PC-3 (cell line): ENCODE measurements at regions not wholly inside any gene's neighbourhood (a gene's known extent, or its start where the extent isn't known, plus 50 kb on each side); places are given as distances from the start of the nearest gene placed in this dataset.

ENCODE experiments used
- ATAC-seq: fragments of 200-7000 bp; cut with Tn5 transposase; 2 replicates; pipeline ENCODE4 v1.9.1; 2020; ENCODE audit warnings: mild to moderate bottlenecking, moderate library complexity
- BruUV-seq: library from RNA; stranded (reverse); fragments of 400-500 nt; replicated peaks from 2 replicates; lab custom pipeline; 2021; lab: Mats Ljungman, UMichigan
- CTCF ChIA-PET: fragments of 300-600 bp; sonication (Branson Sonifier 250); formaldehyde crosslinking; loops from one replicate; lab custom pipeline; 2022; ENCODE audit warnings: antibody characterized with exemption; lab: Charles Lee
- POLR2A ChIA-PET: fragments of 300-600 bp; sonication (Branson Sonifier 250); formaldehyde crosslinking; loops from one replicate; lab custom pipeline; 2022; ENCODE audit warnings: antibody characterized with exemption; ENCODE audit not compliant: unreplicated experiment; lab: Charles Lee
- DNase-seq: peaks from one replicate; pipeline ENCODE4 v3.0.0-alpha.2; 2015
- H2AFZ ChIP-seq: fragments of 300-600 bp; sonication (generic); 2 replicates; pipeline ENCODE4 v1.6.0; 2016; ENCODE audit warnings: antibody characterized with exemption, low read length
- H3F3A ChIP-seq: fragments of 300-600 bp; sonication (generic); one replicate; pipeline ENCODE4 v1.6.0; 2017; ENCODE audit warnings: antibody characterized with exemption, low read length, control low read depth, mild to moderate bottlenecking; ENCODE audit not compliant: unreplicated experiment
- H3K27ac ChIP-seq: fragments of 300-600 bp; sonication (generic); 2 replicates; pipeline ENCODE4 v1.5.1; 2016; ENCODE audit warnings: mild to moderate bottlenecking, low read length
- H3K27me3 ChIP-seq: fragments of 300-600 bp; sonication (generic); 2 replicates; pipeline ENCODE4 v1.6.1; 2016; ENCODE audit warnings: low read length, mixed read lengths
- H3K36me3 ChIP-seq: fragments of 300-600 bp; sonication (generic); 2 replicates; pipeline ENCODE4 v1.6.1; 2016; ENCODE audit warnings: low read depth, mixed run types, low read length, mixed read lengths
- H3K4me1 ChIP-seq: fragments of 300-600 bp; sonication (generic); 2 replicates; pipeline ENCODE4 v1.5.1; 2016; ENCODE audit warnings: low read length; ENCODE audit not compliant: insufficient read depth
- H3K4me2 ChIP-seq: fragments of 300-600 bp; sonication (generic); 2 replicates; pipeline ENCODE4 v1.6.0; 2016; ENCODE audit warnings: low read length
- H3K4me3 ChIP-seq: fragments of 300-600 bp; sonication (generic); 2 replicates; pipeline ENCODE4 v1.5.1; 2016; ENCODE audit warnings: mild to moderate bottlenecking, low read length, mixed read lengths
- H3K79me2 ChIP-seq: fragments of 300-600 bp; sonication (generic); 2 replicates; pipeline ENCODE4 v1.6.1; 2017; ENCODE audit warnings: low read length, mixed read lengths
- H3K9ac ChIP-seq: fragments of 300-600 bp; sonication (generic); 2 replicates; pipeline ENCODE4 v1.6.0; 2016; ENCODE audit warnings: mild to moderate bottlenecking, low read length
- H3K9me2 ChIP-seq: fragments of 300-600 bp; sonication (generic); replicated peaks from 2 replicates; pipeline ENCODE4 v1.6.1; 2016; ENCODE audit warnings: mixed run types, low read length, mixed read lengths
- H3K9me3 ChIP-seq: fragments of 300-600 bp; sonication (generic); 2 replicates; pipeline ENCODE4 v1.6.1; 2016; ENCODE audit warnings: low read length, mixed read lengths
- H4K20me1 ChIP-seq: fragments of 300-600 bp; sonication (generic); 2 replicates; pipeline ENCODE4 v1.6.1; 2016; ENCODE audit warnings: low read length, mixed read lengths
- EZH2 ChIP-seq: fragments of 300-600 bp; sonication (generic); IDR thresholded peaks from one replicate; pipeline ENCODE4 v1.6.1; 2017; ENCODE audit warnings: antibody characterized with exemption, mild to moderate bottlenecking, low read length; ENCODE audit not compliant: unreplicated experiment
- EZH2phosphoT487 ChIP-seq: fragments of 300-600 bp; sonication (generic); IDR thresholded peaks from 2 replicates; pipeline ENCODE4 v1.6.1; 2018; ENCODE audit warnings: mild to moderate bottlenecking, antibody characterized with exemption, low read length, borderline replicate concordance
- intact Hi-C: fragments of 100-400 bp; cut with micrococcal nuclease; formaldehyde crosslinking; loops from 2 replicates; pipeline ENCODE4 v1.9.0; 2023
- TF ChIP-seq, protein P1 (sequence below): fragments of 300-600 bp; sonication (generic); conservative IDR thresholded peaks from 2 replicates; pipeline ENCODE4 v1.5.1; 2017; ENCODE audit warnings: antibody characterized with exemption, low read depth, mild to moderate bottlenecking, low read length

DNA sequence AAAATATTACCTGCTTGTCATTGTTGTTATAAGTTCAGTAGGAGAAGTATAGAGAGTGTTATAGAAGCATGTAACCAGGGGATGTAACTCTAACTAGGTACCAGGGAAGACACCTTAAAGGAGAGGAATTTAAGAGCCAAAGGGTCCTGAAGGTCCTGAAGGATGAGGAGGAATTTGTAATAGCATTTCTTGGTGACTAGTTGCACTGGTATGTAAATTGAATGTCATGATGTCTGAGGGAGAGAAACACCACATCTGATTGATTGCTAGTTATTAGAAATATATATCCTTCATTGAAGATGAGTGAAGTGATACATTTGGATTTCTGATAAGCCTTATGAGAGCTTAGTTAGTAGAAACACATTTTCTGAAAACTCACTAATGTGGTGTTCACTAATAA lies 643.8 kb downstream of the RFPL4B start:
- Histone ChIP-seq H3F3A (no peaks in the 10 kb centered on the region), H3K27ac (no peak overlapping the region), H3K4me2 (no peak overlapping the region), H3K9me3 (no peaks in the 10 kb centered on the region), H3K27me3 (no peaks in the 10 kb centered on the region), H3K4me3 (no peak overlapping the region), H3K36me3 (no peaks in the 10 kb centered on the region), H2AFZ (no peak overlapping the region), H3K9me2 (no peaks in the 10 kb centered on the region), H3K79me2 (no peaks in the 10 kb centered on the region), H4K20me1 (no peaks in the 10 kb centered on the region), H3K4me1 (no peaks in the 10 kb centered on the region), H3K9ac (no peak overlapping the region)
- ATAC-seq (no peak), DNase-seq (no peak)
- BruUV-seq = no TSS peak
- no peak for TF ChIP-seq EZH2
- TF ChIP-seq EZH2phosphoT487 = no peak
- TF ChIP-seq, protein P1, sequence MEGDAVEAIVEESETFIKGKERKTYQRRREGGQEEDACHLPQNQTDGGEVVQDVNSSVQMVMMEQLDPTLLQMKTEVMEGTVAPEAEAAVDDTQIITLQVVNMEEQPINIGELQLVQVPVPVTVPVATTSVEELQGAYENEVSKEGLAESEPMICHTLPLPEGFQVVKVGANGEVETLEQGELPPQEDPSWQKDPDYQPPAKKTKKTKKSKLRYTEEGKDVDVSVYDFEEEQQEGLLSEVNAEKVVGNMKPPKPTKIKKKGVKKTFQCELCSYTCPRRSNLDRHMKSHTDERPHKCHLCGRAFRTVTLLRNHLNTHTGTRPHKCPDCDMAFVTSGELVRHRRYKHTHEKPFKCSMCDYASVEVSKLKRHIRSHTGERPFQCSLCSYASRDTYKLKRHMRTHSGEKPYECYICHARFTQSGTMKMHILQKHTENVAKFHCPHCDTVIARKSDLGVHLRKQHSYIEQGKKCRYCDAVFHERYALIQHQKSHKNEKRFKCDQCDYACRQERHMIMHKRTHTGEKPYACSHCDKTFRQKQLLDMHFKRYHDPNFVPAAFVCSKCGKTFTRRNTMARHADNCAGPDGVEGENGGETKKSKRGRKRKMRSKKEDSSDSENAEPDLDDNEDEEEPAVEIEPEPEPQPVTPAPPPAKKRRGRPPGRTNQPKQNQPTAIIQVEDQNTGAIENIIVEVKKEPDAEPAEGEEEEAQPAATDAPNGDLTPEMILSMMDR = no peak
- intact Hi-C loops = no loop called here
- CTCF ChIA-PET = no interaction called here
- POLR2A ChIA-PET = no interaction called here

DNA sequence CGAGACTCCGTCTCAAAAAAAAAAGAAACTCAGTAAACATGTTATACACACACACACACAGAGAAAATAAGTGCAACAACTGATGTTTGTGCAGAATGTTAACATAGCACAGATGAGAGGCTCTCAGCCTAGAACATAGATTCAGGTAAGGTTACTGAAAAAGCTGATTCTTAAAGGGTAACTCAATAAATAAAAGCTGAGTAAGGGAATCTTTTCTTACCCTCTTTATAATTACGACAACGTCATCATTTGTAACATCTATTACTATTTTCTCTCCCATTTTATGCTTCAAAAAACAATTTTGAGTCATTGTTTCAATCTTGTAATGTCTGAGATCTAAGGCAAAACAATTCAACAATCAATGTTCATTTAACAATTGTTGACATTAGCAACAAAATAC lies 644.8 kb downstream of the RFPL4B start:
- ATAC-seq = no peak
- Histone ChIP-seq H3K27me3 (no peaks in the 10 kb centered on the region), H3K4me3 (no peak overlapping the region), H3K36me3 (no peaks in the 10 kb centered on the region), H3K27ac (no peak overlapping the region), H3F3A (no peaks in the 10 kb centered on the region), H3K9ac (no peak overlapping the region), H3K9me3 (no peaks in the 10 kb centered on the region), H2AFZ (no peak overlapping the region), H4K20me1 (no peaks in the 10 kb centered on the region), H3K9me2 (no peaks in the 10 kb centered on the region), H3K4me1 (no peaks in the 10 kb centered on the region), H3K79me2 (no peaks in the 10 kb centered on the region), H3K4me2 (no peak overlapping the region)
- CTCF ChIA-PET = no interaction called here
- DNase-seq = no peak
- TF ChIP-seq EZH2 (no peak), EZH2phosphoT487 (no peak)
- TF ChIP-seq, protein P1 = no peak
- BruUV-seq = no TSS peak
- intact Hi-C loops = no loop called here
- POLR2A ChIA-PET = no interaction called here

DNA sequence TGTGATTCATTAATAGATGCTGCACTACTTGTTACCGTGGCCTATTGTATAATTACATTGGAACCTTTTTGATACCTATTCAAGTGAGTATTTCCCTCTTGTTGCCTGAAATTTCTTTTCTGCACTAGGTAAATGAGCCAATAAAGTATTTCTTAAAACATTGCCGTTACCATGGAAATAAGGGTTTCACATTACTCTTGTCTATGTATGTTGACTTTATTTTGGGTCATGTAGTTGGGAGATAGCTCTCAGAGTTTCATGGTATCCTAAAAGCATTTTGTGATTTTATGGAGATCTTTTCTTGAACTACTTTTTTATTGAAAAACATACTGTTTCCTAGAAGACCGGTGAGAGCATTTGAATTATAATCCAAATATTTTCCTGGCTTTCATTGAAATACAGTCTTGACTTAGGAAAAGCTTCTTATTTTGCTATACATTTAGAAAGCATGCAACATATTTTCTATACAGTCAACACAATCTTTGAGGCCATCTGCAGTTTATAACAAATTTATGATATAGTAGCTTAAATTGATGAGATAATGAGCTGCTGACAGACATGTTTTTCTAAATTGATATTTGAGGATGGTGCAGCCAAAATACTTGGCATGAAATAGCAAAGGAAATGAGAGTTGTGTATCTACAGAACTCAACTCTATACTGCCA lies 650.4 kb downstream of the RFPL4B start:
- no peak overlapping the region for H3K9ac ChIP-seq
- H3K4me3 ChIP-seq = no peak overlapping the region
- H2AFZ ChIP-seq = no peak overlapping the region
- ATAC-seq = no peak
- H3F3A ChIP-seq = no peaks in the 10 kb centered on the region
- intact Hi-C loops = no loop called here
- ChIA-PET CTCF (no interaction called here), POLR2A (no interaction called here)
- no peak for DNase-seq
- TF ChIP-seq, protein P1 = no peak
- TF ChIP-seq EZH2 (no peak), EZH2phosphoT487 (no peak)
- no peaks in the 10 kb centered on the region for H3K9me3 ChIP-seq
- no peaks in the 10 kb centered on the region for H4K20me1 ChIP-seq
- no peaks in the 10 kb centered on the region for H3K79me2 ChIP-seq
- H3K4me2 ChIP-seq = no peak overlapping the region
- H3K9me2 ChIP-seq = no peaks in the 10 kb centered on the region
- no peak overlapping the region for H3K27ac ChIP-seq
- no peaks in the 10 kb centered on the region for H3K36me3 ChIP-seq
- no peaks in the 10 kb centered on the region for H3K4me1 ChIP-seq
- H3K27me3 ChIP-seq = no peaks in the 10 kb centered on the region
- no TSS peak for BruUV-seq
